ENCODE measurements at regions not wholly inside any gene's neighbourhood (a gene's known extent, or its start where the extent isn't known, plus 50 kb on each side); places are given as distances from the start of the nearest gene placed in this dataset.

GRCh38 chr4:45636175-45636574 is 487.7 kb downstream of the GABRG1 start:
- no peak for DNase-seq

GRCh38 chr4:45629717-45630116 is 494.1 kb downstream of the GABRG1 start:
- no peak for DNase-seq

GRCh38 chr4:45621971-45622370 is 501.9 kb downstream of the GABRG1 start:
- no peak for DNase-seq

- DNase-seq = no peak
Observed at GRCh38 chr4:45620808-45621207, 503.0 kb downstream of the GABRG1 start.

GRCh38 chr4:45596379-45597101 is 527.3 kb downstream of the GABRG1 start:
- DNase-seq = no peak

GRCh38 chr4:45580334-45580733 is 543.5 kb downstream of the GABRG1 start:
- DNase-seq = no peak

- DNase-seq = no peak
Observed at GRCh38 chr4:45578874-45579273, 545.0 kb downstream of the GABRG1 start.

GRCh38 chr4:45576275-45576674 is 547.6 kb downstream of the GABRG1 start:
- no peak for DNase-seq

GRCh38 chr4:45569619-45570018 is 554.2 kb downstream of the GABRG1 start:
- no peak for DNase-seq

GRCh38 chr4:45568694-45569093 is 555.2 kb downstream of the GABRG1 start:
- DNase-seq = no peak

GRCh38 chr4:45566896-45567603 is 556.8 kb downstream of the GABRG1 start:
- DNase-seq = no peak

GRCh38 chr4:45554423-45554822 is 569.4 kb downstream of the GABRG1 start:
- no peak for DNase-seq

- DNase-seq = no peak
Observed at GRCh38 chr4:45550766-45551366, 573.0 kb downstream of the GABRG1 start.

- no peak for DNase-seq
Observed at GRCh38 chr4:45539142-45539814, 584.6 kb downstream of the GABRG1 start.

- DNase-seq = no peak
Observed at GRCh38 chr4:45530498-45530897, 593.4 kb downstream of the GABRG1 start.

GRCh38 chr4:45527160-45527559 is 596.7 kb downstream of the GABRG1 start:
- no peak for DNase-seq

GRCh38 chr4:45518832-45519231 is 605.0 kb downstream of the GABRG1 start:
- DNase-seq = no peak

- no peak for DNase-seq
Observed at GRCh38 chr4:45502471-45502870, 621.4 kb downstream of the GABRG1 start.

GRCh38 chr4:45484740-45485139 is 639.1 kb downstream of the GABRG1 start:
- no peak for DNase-seq

GRCh38 chr4:45482346-45482745 is 641.5 kb downstream of the GABRG1 start:
- DNase-seq = no peak

GRCh38 chr4:45477311-45477733 is 646.5 kb downstream of the GABRG1 start:
- no peak for DNase-seq

GRCh38 chr4:45475548-45475947 is 648.3 kb downstream of the GABRG1 start:
- DNase-seq = no peak

- DNase-seq = no peak
Observed at GRCh38 chr4:45472490-45472889, 651.4 kb downstream of the GABRG1 start.

GRCh38 chr4:45471335-45471734 is 652.5 kb downstream of the GABRG1 start:
- no peak for DNase-seq

Measured in AML-193 (cell line).